ENCODE measurements at regions not wholly inside any gene's neighbourhood (a gene's known extent, or its start where the extent isn't known, plus 50 kb on each side); places are given as distances from the start of the nearest gene placed in this dataset.

DNA sequence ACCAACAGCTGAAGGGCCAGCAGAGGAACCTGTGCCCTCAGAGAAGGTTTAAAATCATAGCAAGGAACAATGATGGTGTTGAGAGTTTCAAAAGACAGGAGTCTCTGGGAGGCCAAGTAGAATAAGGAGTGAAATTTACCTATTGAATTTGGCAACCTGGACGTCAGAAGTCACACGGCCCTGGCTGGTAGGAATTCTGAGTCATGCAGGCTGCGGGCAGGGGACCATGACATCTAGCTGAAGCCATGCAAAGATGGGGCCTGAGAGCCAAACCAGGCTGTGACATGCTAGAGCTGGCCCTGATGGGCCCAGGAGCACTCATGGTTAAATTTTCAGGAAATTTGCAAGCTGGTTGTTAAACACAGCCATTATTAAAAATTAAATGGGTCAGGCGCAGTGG lies 64.0 kb upstream of the SNX9 start:
- peaks cover 42% of the 10 kb centered on the region for H3K4me1 Mint-ChIP-seq
- H3K36me3 Mint-ChIP-seq = no peaks in the 10 kb centered on the region
- peaks cover 3% of the 10 kb centered on the region for H3K9me3 Mint-ChIP-seq
- no peak overlapping the region for H3K27ac Mint-ChIP-seq
- TF ChIP-seq, protein P1, sequence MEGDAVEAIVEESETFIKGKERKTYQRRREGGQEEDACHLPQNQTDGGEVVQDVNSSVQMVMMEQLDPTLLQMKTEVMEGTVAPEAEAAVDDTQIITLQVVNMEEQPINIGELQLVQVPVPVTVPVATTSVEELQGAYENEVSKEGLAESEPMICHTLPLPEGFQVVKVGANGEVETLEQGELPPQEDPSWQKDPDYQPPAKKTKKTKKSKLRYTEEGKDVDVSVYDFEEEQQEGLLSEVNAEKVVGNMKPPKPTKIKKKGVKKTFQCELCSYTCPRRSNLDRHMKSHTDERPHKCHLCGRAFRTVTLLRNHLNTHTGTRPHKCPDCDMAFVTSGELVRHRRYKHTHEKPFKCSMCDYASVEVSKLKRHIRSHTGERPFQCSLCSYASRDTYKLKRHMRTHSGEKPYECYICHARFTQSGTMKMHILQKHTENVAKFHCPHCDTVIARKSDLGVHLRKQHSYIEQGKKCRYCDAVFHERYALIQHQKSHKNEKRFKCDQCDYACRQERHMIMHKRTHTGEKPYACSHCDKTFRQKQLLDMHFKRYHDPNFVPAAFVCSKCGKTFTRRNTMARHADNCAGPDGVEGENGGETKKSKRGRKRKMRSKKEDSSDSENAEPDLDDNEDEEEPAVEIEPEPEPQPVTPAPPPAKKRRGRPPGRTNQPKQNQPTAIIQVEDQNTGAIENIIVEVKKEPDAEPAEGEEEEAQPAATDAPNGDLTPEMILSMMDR (IDR thresholded peaks at IDR 0.05; ENCODE audit: unreplicated experiment) = no peak
- no peak overlapping the region for H3K4me3 Mint-ChIP-seq
- no peak for DNase-seq (ENCODE audit: low spot score in 2 of 2, unreplicated experiment in 2 of 2)
- H3K27me3 Mint-ChIP-seq (ENCODE audit: low read depth) = no peaks in the 10 kb centered on the region

DNA sequence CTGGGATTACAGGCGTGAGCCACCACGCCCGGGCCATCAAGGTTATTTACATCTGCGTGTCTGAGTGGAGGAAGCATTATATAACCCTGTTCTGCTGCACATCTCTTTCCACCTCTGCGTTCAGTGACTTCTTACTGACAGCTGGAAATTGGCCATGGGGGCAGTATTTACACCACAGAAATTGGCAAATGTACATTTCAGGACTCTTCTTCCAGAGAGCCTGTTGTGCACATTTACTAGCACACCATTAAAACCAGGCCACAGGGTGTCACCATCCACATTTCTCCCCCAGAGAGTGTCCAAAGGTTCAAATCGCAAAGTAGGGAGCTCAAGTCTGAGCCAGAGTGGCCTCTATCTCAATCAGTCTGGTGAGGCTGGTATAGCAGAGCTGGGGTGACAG lies 62.9 kb upstream of the SNX9 start:
- Mint-ChIP-seq H3K36me3 (no peaks in the 10 kb centered on the region), H3K4me1 (peaks cover 51% of the 10 kb centered on the region), H3K4me3 (no peak overlapping the region), H3K27me3 (ENCODE audit: low read depth) (no peaks in the 10 kb centered on the region), H3K9me3 (no peaks in the 10 kb centered on the region), H3K27ac (no peak overlapping the region)
- TF ChIP-seq, protein P1 (IDR thresholded peaks at IDR 0.05; ENCODE audit: unreplicated experiment) = no peak
- DNase-seq (ENCODE audit: low spot score in 2 of 2, unreplicated experiment in 2 of 2) = no peak

DNA sequence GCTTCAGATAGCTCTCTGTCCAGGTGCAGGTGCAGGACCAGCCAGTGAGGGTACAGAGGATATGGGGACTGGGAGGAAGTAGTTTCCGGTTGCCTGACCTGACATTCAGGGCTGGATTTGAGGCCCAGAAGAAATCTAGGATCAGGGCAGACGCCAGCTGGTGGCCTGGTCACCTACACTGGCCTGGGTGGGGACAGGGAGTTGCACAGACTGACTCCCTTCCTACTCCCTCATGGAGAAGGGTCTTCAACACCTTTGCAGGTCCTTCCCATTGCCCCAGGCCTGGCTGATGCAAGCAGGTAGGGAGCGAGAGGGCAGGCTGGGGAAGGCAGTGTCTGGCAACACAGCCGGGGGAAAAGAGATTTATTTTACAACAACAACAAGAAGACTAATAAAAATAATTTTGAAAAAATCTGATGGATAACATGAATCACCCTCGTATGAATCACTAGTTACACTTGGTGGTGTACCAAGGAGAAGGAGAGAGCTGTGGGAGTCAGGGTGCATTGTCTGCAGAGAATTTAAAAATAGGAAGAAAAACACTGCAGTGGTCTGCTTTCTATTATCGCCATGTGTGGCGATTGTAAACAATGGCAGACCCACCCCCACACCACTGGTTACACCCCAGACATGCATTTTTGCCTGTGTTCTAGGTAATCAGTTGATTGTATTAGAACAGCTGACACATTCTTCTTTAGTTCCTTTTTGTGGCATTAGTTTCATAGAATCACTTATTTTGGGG lies 62.3 kb upstream of the SNX9 start:
- Mint-ChIP-seq H3K4me1 (peaks cover 46% of the 10 kb centered on the region), H3K9me3 (no peaks in the 10 kb centered on the region), H3K4me3 (no peak overlapping the region), H3K36me3 (no peaks in the 10 kb centered on the region), H3K27ac (no peak overlapping the region), H3K27me3 (ENCODE audit: low read depth) (no peaks in the 10 kb centered on the region)
- DNase-seq (ENCODE audit: low spot score in 2 of 2, unreplicated experiment in 2 of 2) = no peak
- TF ChIP-seq, protein P1 (IDR thresholded peaks at IDR 0.05; ENCODE audit: unreplicated experiment) = no peak

DNA sequence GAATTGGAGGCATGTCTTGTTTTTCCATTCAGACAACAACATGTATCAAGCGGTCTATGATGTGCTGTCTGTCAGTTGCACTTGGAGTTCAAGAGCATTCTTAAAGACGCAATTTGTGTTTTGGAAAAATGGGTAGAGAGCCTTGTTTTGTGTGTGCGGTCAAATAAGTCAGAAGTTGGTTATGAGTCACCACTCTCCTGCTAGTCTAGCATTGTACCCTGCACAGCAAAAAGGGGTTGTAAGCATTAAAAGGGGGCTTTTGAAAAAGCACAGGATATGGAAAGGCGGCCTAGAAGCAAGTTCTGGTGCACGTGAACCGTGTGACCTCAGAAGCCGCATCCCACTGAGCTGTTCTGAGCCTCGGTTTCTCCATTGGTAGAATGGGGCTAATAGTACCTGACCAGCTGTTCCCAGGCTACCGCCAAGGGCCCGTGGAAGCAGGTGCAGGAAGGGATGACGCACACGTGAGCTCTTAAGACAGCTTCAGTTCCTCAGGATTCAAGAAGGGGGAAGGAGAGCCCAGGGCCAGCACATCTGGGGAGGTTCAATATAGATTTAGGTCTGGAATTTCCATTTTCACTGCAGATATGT lies 61.6 kb upstream of the SNX9 start:
- H3K4me3 Mint-ChIP-seq = no peak overlapping the region
- no peak overlapping the region for H3K27ac Mint-ChIP-seq
- H3K4me1 Mint-ChIP-seq = peaks cover 44% of the 10 kb centered on the region
- TF ChIP-seq, protein P1 (IDR thresholded peaks at IDR 0.05; ENCODE audit: unreplicated experiment) = no peak
- H3K9me3 Mint-ChIP-seq = no peaks in the 10 kb centered on the region
- no peak for DNase-seq (ENCODE audit: low spot score in 2 of 2, unreplicated experiment in 2 of 2)
- H3K36me3 Mint-ChIP-seq = no peaks in the 10 kb centered on the region
- H3K27me3 Mint-ChIP-seq (ENCODE audit: low read depth) = no peaks in the 10 kb centered on the region

DNA sequence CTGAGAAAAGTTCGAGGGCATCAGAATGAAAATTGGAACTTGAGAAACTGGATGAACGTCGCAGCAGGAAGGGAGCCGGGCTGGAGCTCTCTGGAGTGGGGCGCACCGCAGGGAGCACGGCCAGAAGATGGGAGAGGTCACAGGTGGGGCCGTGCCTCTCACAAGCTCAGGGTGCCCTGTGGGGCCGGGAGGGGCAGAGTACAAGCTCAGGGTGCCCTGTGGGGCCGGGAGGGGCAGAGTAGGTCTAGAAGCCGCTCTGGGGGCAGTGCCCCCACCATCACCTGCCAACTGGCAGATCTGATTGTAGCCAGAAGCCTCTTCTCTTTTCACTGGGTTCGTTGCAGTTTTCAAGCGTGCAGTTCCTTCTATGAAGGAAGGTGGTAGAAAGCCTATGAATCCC lies 61.1 kb upstream of the SNX9 start:
- no peak overlapping the region for H3K4me3 Mint-ChIP-seq
- H3K27ac Mint-ChIP-seq = no peak overlapping the region

More for the DNA sequence above, 61.1 kb upstream of the SNX9 start:
- Mint-ChIP-seq H3K27me3 (ENCODE audit: low read depth) (no peaks in the 10 kb centered on the region), H3K9me3 (no peaks in the 10 kb centered on the region), H3K4me1 (peaks cover 39% of the 10 kb centered on the region), H3K36me3 (no peaks in the 10 kb centered on the region)
- no peak for DNase-seq (ENCODE audit: low spot score in 2 of 2, unreplicated experiment in 2 of 2)
- TF ChIP-seq, protein P1 (IDR thresholded peaks at IDR 0.05; ENCODE audit: unreplicated experiment) = no peak

Data from mesothelial cell of epicardium (in vitro differentiated cells).